ENCODE measurements at regions not wholly inside any gene's neighbourhood (a gene's known extent, or its start where the extent isn't known, plus 50 kb on each side); places are given as distances from the start of the nearest gene placed in this dataset.

DNA sequence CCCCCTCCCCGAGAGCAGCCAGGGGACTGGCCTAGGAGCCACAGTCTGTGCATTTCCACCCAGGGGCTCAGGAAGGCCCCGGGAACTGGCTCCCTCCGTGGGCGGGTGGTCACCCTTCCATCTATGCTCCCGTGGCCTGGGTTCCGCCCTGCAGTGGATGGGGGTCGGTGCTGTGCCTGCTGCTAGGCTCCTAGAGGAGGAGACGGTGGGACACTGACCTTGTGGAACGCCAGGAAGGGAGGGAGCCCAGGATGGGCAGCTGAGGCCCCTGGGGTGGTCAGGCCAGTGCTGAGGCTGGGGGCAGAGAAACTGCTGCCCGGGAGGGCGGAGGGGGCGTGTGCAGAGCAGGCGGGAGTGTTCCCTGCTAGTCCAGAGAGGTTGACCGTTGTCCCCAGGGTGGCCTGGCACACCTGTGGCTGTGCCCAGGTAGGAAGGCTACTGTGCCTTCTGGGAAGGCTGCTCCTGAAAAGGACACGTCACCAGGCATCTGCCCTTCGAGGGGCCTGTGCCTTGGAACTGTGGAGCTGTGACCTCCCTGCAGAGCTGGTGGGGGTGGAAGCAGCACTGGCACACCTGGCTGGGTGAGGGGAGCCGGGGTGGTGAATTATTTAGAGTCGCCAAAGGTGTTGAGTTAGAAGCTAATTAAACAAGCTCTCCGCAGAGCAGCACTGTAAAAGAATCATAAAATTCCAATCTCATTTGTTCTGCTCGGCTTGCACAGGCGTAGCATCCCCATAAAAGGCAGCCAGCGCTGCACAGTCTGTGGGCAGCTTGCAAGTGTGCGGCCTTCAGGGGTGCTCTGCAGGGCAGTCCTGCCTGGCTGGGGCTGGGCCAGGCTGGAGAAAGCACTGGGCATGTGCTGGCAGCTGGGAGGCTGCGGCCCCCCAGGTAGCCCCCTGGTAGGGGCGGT is 145.1 kb downstream of the KIF26A start:
- TF ChIP-seq, protein P1, sequence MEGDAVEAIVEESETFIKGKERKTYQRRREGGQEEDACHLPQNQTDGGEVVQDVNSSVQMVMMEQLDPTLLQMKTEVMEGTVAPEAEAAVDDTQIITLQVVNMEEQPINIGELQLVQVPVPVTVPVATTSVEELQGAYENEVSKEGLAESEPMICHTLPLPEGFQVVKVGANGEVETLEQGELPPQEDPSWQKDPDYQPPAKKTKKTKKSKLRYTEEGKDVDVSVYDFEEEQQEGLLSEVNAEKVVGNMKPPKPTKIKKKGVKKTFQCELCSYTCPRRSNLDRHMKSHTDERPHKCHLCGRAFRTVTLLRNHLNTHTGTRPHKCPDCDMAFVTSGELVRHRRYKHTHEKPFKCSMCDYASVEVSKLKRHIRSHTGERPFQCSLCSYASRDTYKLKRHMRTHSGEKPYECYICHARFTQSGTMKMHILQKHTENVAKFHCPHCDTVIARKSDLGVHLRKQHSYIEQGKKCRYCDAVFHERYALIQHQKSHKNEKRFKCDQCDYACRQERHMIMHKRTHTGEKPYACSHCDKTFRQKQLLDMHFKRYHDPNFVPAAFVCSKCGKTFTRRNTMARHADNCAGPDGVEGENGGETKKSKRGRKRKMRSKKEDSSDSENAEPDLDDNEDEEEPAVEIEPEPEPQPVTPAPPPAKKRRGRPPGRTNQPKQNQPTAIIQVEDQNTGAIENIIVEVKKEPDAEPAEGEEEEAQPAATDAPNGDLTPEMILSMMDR (IDR thresholded peaks at IDR 0.05; ENCODE audit: poor library complexity, severe bottlenecking): no peak
- no peak for TF ChIP-seq RAD21 (conservative IDR thresholded peaks at IDR 0.05)
- no peak for TF ChIP-seq EZH2 (IDR thresholded peaks at IDR 0.05; ENCODE audit: borderline replicate concordance, insufficient read depth, low read length, poor library complexity, severe bottlenecking)
- no peak for TF ChIP-seq SMC3 (conservative IDR thresholded peaks at IDR 0.05; ENCODE audit: poor library complexity)
- TF ChIP-seq POLR2AphosphoS5 (IDR thresholded peaks at IDR 0.05): no peak
- TF ChIP-seq MXI1 (conservative IDR thresholded peaks at IDR 0.05; ENCODE audit: poor library complexity, severe bottlenecking): no peak
- TF ChIP-seq TAF1 (IDR thresholded peaks at IDR 0.05; ENCODE audit: low read depth): no peak
